Upper lobe of right lung (tissue), 1 donor: ENCODE measurements at regions not wholly inside any gene's neighbourhood (a gene's known extent, or its start where the extent isn't known, plus 50 kb on each side); places are given as distances from the start of the nearest gene placed in this dataset.

Experiments
- ATAC-seq: fragments of 200-7000 bp; cut with Tn5 transposase; one replicate; pipeline ENCODE4 v1.9.1; 2020; ENCODE audit warnings: mild to moderate bottlenecking, moderate library complexity
- DNase-seq: peaks from one replicate; pipeline ENCODE4 v3.0.0-alpha.2; 2020
- H3K27ac ChIP-seq: fragments of 200-600 bp; one replicate; pipeline ENCODE4 v1.8.0; 2022
- H3K27me3 ChIP-seq: fragments of 200-600 bp; one replicate; pipeline ENCODE4 v1.8.0; 2022; ENCODE audit warnings: mild to moderate bottlenecking
- H3K36me3 ChIP-seq: fragments of 200-600 bp; one replicate; pipeline ENCODE4 v1.8.0; 2022
- H3K4me1 ChIP-seq: fragments of 200-600 bp; one replicate; pipeline ENCODE4 v1.8.0; 2022
- H3K4me3 ChIP-seq: fragments of 200-600 bp; one replicate; pipeline ENCODE4 v1.8.0; 2022; ENCODE audit warnings: mild to moderate bottlenecking
- H3K9me3 ChIP-seq: fragments of 200-600 bp; one replicate; pipeline ENCODE4 v1.8.0; 2022
- intact Hi-C: fragments of 100-400 bp; cut with DNase I; formaldehyde crosslinking; loops from one replicate; pipeline ENCODE4 v1.11.0; 2022
- TF ChIP-seq, protein P1 (sequence below): fragments of 200-600 bp; IDR thresholded peaks from one replicate; pipeline ENCODE4 v1.8.0; 2022; ENCODE audit warnings: antibody characterized with exemption
- donor health status: DM: no; HTN: yes; CAD: no; lungs with severe emphysema.

DNA sequence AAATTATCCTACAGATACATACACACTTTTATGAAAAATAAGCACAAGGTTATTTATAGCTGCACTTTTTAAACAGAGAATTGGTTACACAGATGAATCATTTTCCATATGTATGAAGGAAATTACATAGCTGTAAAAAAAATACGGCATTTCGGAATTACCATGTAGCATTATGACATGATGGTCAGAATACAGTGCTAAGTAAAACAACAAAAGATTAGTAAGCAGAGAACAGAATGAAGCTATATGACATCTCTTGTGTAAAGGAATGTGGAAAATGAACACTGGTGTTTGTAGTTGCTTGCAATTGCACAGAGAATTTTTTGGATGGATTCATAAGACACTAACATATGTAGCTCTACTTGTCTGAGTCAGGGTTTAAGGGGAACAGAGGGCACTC, 1222.0 kb upstream of the PRKX start:
- intact Hi-C loops = no loop called here

DNA sequence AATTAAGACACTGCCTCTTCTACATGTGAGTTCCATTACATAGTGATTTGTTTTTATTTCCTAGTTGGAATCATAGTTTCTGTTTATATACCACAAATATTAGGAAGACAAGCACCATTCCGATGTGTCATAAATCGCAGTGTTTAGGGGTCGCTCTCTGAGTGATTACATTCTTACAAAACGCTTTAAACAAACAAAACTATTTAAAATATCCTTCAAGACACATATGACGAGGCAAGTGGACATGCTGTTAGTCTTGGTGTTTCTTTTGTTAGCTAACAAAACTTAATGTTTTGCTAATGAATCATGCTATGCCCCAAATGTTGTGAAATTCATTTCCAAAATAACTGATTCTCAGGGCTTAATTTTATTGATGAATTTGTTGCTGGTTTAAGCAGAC, 1219.3 kb upstream of the PRKX start:
- no peaks in the 10 kb centered on the region for H3K4me1 ChIP-seq
- H3K36me3 ChIP-seq = no peaks in the 10 kb centered on the region
- no peak overlapping the region for H3K27ac ChIP-seq
- H3K9me3 ChIP-seq = no peaks in the 10 kb centered on the region
- ATAC-seq = no peak
- H3K27me3 ChIP-seq = no peaks in the 10 kb centered on the region
- intact Hi-C loops = no loop called here
- TF ChIP-seq, protein P1, sequence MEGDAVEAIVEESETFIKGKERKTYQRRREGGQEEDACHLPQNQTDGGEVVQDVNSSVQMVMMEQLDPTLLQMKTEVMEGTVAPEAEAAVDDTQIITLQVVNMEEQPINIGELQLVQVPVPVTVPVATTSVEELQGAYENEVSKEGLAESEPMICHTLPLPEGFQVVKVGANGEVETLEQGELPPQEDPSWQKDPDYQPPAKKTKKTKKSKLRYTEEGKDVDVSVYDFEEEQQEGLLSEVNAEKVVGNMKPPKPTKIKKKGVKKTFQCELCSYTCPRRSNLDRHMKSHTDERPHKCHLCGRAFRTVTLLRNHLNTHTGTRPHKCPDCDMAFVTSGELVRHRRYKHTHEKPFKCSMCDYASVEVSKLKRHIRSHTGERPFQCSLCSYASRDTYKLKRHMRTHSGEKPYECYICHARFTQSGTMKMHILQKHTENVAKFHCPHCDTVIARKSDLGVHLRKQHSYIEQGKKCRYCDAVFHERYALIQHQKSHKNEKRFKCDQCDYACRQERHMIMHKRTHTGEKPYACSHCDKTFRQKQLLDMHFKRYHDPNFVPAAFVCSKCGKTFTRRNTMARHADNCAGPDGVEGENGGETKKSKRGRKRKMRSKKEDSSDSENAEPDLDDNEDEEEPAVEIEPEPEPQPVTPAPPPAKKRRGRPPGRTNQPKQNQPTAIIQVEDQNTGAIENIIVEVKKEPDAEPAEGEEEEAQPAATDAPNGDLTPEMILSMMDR = no peak
- H3K4me3 ChIP-seq = no peak overlapping the region
- DNase-seq = no peak

More for the DNA sequence above, 1222.0 kb upstream of the PRKX start:
- no peak for DNase-seq
- Histone ChIP-seq H3K4me1 (no peaks in the 10 kb centered on the region), H3K27me3 (no peaks in the 10 kb centered on the region), H3K9me3 (no peaks in the 10 kb centered on the region), H3K4me3 (no peak overlapping the region), H3K36me3 (no peaks in the 10 kb centered on the region), H3K27ac (no peak overlapping the region)
- TF ChIP-seq, protein P1 = no peak
- no peak for ATAC-seq

DNA sequence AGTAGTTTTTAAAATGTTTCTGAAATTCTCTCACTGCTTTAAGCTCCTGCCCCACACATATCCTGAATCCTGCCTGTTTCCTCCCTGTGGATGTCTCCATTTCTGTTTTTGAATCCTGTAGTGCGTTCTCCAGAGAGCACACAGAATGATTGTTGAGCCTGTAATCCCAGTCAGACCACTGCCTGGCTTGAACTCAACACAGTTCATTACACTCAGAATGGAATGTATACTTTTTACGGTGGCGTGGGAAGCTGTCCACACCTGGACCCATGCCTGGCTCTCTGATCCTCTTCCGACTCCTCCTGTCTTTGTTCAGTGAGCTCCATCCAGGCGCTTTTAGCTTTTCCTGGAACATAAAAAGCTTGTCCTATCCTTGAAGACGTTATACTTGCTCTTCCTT, 1217.0 kb upstream of the PRKX start:
- intact Hi-C loops = no loop called here
- Histone ChIP-seq H3K27me3 (no peaks in the 10 kb centered on the region), H3K9me3 (no peaks in the 10 kb centered on the region), H3K4me1 (no peaks in the 10 kb centered on the region), H3K36me3 (no peaks in the 10 kb centered on the region), H3K27ac (no peak overlapping the region), H3K4me3 (no peak overlapping the region)
- TF ChIP-seq, protein P1 = no peak
- ATAC-seq (no peak), DNase-seq (no peak)

DNA sequence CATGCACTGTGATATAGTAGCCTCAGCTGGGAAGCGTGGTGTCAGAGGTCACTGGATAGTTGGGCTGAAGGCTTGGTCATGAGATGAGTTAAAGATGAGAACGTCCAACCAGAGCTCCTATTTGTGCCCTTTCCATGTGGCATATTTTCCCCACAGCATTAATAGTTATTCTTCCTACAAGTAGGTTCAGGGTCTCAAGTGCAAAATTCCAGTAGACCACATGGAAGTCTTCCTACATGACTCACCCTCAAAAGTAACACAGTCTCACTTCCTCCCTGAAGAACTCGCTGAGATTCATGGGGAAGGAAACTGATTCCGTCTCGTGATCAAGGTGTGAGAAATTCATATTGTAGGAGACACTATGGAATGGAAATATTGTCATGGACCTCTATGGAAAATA, 1212.5 kb upstream of the PRKX start:
- TF ChIP-seq, protein P1 = no peak
- intact Hi-C loops = no loop called here
- no peaks in the 10 kb centered on the region for H3K9me3 ChIP-seq
- DNase-seq (no peak), ATAC-seq (no peak)
- H3K4me1 ChIP-seq = no peaks in the 10 kb centered on the region
- H3K4me3 ChIP-seq = no peak overlapping the region
- H3K27me3 ChIP-seq = no peaks in the 10 kb centered on the region
- H3K27ac ChIP-seq = no peak overlapping the region
- H3K36me3 ChIP-seq = no peaks in the 10 kb centered on the region

DNA sequence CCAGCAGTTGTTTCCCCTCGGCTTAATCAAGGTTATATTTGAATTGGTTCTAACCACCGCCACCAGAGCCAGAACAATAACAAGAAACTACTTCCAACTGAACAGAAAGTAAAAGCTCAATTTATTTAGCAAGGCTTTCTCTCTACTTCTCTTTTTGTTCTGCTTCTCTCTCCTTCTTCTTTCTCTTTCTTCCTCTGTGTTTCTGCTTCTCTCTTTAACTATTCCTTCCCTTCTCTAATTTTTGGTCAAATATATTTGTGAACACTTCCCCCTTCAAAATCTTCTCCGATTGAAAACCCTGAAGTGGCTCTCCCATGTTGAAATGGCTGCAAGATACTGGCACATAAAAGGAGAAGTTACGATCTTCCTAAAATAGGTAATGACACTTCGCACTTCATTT, 1195.9 kb upstream of the PRKX start:
- intact Hi-C loops = no loop called here
- DNase-seq (no peak), ATAC-seq (no peak)
- Histone ChIP-seq H3K27me3 (no peaks in the 10 kb centered on the region), H3K4me3 (no peak overlapping the region), H3K4me1 (no peaks in the 10 kb centered on the region), H3K27ac (no peak overlapping the region), H3K36me3 (no peaks in the 10 kb centered on the region), H3K9me3 (no peaks in the 10 kb centered on the region)
- TF ChIP-seq, protein P1 = no peak

DNA sequence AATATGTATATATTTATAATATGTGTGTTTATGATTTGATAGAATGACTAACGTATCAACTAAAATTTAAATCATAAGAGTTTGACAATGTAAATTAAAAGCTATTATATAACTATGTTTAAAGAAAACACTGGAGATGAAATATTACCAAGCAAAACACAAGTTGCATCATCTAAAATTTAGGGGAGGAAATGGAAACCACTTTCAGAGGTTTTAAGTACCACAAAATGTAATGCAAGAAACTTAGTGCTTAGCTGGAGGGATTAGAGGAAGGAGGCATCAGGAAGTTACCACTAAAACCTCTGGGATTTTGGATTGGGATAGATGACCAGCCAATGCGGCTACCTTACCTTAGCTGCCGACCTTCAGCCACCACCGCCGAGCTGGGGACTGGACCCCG, 1192.1 kb upstream of the PRKX start:
- Histone ChIP-seq H3K27ac (no peak overlapping the region), H3K9me3 (no peaks in the 10 kb centered on the region), H3K36me3 (no peaks in the 10 kb centered on the region), H3K27me3 (no peaks in the 10 kb centered on the region), H3K4me3 (no peak overlapping the region), H3K4me1 (no peaks in the 10 kb centered on the region)
- ATAC-seq (no peak), DNase-seq (no peak)
- intact Hi-C loops = no loop called here
- TF ChIP-seq, protein P1 = no peak
